GM12892 (cell line): ENCODE measurements at regions not wholly inside any gene's neighbourhood (a gene's known extent, or its start where the extent isn't known, plus 50 kb on each side); places are given as distances from the start of the nearest gene placed in this dataset.

Source experiments
- POLR2A ChIP-seq: IDR thresholded peaks from 2 replicates; pipeline ENCODE4 v1.6.1; 2011; ENCODE audit warnings: low read depth, low read length, control low read depth
- POLR2AphosphoS5 ChIP-seq: IDR thresholded peaks from 2 replicates; pipeline ENCODE4 v1.6.1; 2011; ENCODE audit warnings: low read depth, low read length, control low read depth

GRCh38 chr2:468648-469336 is 180.9 kb upstream of the ALKAL2 start:
- TF ChIP-seq POLR2A, result no peak
- no peak for TF ChIP-seq POLR2AphosphoS5
